Prostate gland (tissue), 2 donors: ENCODE measurements at regions not wholly inside any gene's neighbourhood (a gene's known extent, or its start where the extent isn't known, plus 50 kb on each side); places are given as distances from the start of the nearest gene placed in this dataset.

Source experiments
- DNase-seq: peaks from one replicate; pipeline ENCODE4 v3.0.0-alpha.2; 2019; ENCODE audit warnings: low spot score
- H3K27ac ChIP-seq, 2 donors: fragments of 200-600 bp; sonication (generic); 2 replicates each; pipeline ENCODE4 v1.5.1; 2017 to 2019
- H3K27me3 ChIP-seq: fragments of 200-600 bp; sonication (generic); replicated peaks from 2 replicates; pipeline ENCODE4 v1.5.1; 2019; ENCODE audit not compliant: insufficient read depth
- H3K36me3 ChIP-seq, 2 donors: fragments of 200-600 bp; sonication (generic); 1 replicate in 1 of 2; 2 replicates in 1 of 2; pipeline versions ENCODE4 v1.5.1 to v1.8.1; 2017 to 2019
- H3K4me1 ChIP-seq: fragments of 200-600 bp; sonication (generic); replicated peaks from 2 replicates; pipeline ENCODE4 v1.5.1; 2019
- H3K4me3 ChIP-seq, 2 donors: fragments of 200-600 bp; sonication (generic); 2 replicates each; pipeline ENCODE4 v1.5.1; 2017 to 2019
- H3K9me3 ChIP-seq: fragments of 200-600 bp; sonication (generic); 2 replicates; pipeline ENCODE4 v1.5.1; 2017
- CTCF ChIP-seq, 4 experiments: fragments of 200-600 bp in 2 of 4; fragments of 450-650 bp in 2 of 4; sonication (generic) in 2 of 4; IDR thresholded peaks; 1 replicate in 3 of 4; 2 replicates in 1 of 4; pipeline ENCODE4 v1.5.1; 2016 to 2019; ENCODE audit warnings: antibody characterized with exemption in 4 of 4, mild to moderate bottlenecking in 2 of 4, moderate library complexity in 2 of 4
- POLR2A ChIP-seq: fragments of 450-650 bp; IDR thresholded peaks from one replicate; pipeline ENCODE4 v1.6.1; 2016; ENCODE audit warnings: antibody characterized with exemption, mild to moderate bottlenecking
- POLR2AphosphoS5 ChIP-seq: sonication (generic); formaldehyde crosslinking; IDR thresholded peaks from one replicate; pipeline ENCODE4 v1.6.1; 2017; ENCODE audit warnings: antibody characterized with exemption
- WGBS: methylation state at CpG from one replicate; pipeline ENCODE4 v1.1.5; 2018; 5-methylcytosine and 5-hydroxymethylcytosine counted together
- intact Hi-C: fragments of 100-400 bp; cut with DNase I; formaldehyde crosslinking; loops from one replicate; pipeline ENCODE4 v1.14.2; 2022

DNA sequence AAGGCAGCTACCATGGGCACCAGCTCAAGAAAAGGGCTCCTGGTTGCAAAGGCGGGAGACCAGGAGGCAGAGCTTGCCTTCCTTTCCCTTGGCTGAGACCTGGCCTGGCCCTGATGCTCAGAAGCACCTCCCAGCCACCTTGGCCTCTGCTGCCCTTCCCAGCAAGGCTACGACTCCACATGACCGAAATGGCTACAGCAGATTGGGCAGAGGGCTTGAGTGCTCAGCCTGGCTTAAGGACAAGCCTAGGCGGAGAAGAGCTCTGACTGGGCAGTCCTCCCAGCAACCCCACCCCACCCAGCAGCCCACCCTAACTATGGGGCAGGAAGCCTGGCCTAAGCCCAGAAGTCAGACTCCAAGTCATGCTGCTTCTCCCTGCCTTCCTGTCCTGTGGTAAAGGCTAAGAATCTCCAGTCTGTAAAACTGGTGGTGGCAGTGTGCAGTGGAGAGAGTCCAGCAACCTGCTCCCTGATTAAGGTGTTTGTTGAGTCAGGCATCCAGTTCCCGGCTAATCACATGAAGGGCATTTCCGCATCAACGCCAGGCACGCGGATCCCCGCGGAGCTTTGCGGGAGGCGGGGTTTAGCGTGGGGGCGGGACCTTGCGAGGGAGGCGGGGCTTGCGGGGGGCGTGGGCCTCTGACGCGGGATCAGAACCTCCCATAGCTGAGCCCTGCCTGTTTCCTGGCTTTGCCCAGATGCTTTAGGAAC, 256.0 kb downstream of the BCL11A start:
- TF ChIP-seq POLR2A (no peak), CTCF (IDR thresholded peaks at IDR 0.05) (no peak), POLR2AphosphoS5 (no peak)

DNA sequence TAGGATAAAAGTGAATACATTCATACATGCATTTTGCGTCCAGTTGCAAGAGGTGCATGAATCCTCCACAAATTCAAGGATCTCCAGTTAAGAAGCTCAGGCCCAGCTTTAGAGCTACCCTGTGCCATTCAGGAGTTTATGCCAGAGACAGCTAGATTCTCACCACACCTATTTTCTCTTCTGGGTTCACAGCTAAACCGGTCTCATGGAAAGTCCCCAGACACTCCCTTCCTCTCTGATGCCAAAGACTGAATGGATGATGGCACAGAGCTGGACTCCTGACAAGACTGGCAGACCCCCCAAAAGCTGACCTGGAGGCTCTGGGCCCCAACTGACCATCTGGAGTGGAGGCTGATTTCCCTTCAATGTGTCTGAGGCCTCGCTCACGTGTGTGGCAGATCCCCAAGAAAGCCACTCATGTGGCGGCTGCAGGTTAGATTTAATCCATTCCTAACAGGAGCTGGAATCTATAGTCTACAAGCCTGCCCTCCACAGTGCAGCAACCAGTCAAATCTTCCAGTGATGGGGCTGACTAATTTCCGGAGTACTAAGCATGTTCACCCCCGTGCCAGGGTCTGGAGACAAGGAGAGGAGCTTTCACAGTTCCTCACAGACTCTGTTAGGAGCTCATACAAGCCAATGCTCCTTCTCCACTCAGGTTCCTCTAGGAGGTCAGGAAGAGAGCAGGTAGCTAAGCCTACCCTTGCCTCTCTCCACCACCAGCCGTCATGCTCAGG, 257.1 kb downstream of the BCL11A start:
- H3K27ac ChIP-seq, result no peak overlapping the region
- no peaks in the 10 kb centered on the region for H3K4me1 ChIP-seq
- no peak for TF ChIP-seq POLR2A
- no peak for TF ChIP-seq POLR2AphosphoS5
- TF ChIP-seq CTCF (IDR thresholded peaks at IDR 0.05), result no peak
- intact Hi-C loops, result no loop called here
- H3K27me3 ChIP-seq, result no peaks in the 10 kb centered on the region
- no peaks in the 10 kb centered on the region for H3K9me3 ChIP-seq
- no peak overlapping the region for H3K4me3 ChIP-seq
- DNase-seq, result no peak
- H3K36me3 ChIP-seq, result no peaks in the 10 kb centered on the region
- WGBS, result 95% methylated on average over 8 of the region's 8 CpGs

More for the DNA sequence above, 256.0 kb downstream of the BCL11A start:
- no peak overlapping the region for H3K4me3 ChIP-seq
- DNase-seq, result peak; percentile 10
- no peaks in the 10 kb centered on the region for H3K27me3 ChIP-seq
- H3K27ac ChIP-seq, result no peak overlapping the region
- 62% methylated on average over 19 of the region's 21 CpGs for WGBS
- H3K4me1 ChIP-seq, result no peaks in the 10 kb centered on the region
- intact Hi-C loops, result no loop called here
- H3K9me3 ChIP-seq, result no peaks in the 10 kb centered on the region
- H3K36me3 ChIP-seq, result no peaks in the 10 kb centered on the region

DNA sequence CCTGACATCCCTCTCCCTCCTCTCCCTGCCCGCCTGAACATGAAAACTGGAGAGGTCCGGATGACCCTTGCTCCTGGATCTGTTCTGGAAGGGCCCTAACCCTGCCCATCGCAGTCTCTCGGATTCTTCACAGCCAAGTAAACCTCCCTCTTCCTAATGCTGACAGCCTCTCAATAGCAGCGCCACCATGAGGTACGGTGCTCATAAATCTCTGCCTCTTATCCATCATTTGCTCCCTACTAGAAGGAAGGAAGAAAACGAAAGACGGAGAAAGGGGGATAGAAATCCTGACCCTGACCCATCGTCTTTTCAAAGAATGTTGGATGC, 257.9 kb downstream of the BCL11A start:
- no peak for DNase-seq
- TF ChIP-seq POLR2A (no peak), POLR2AphosphoS5 (no peak), CTCF (IDR thresholded peaks at IDR 0.05) (no peak)
- Histone ChIP-seq H3K27me3 (no peaks in the 10 kb centered on the region), H3K27ac (no peak overlapping the region), H3K4me1 (no peaks in the 10 kb centered on the region), H3K9me3 (no peaks in the 10 kb centered on the region), H3K4me3 (no peak overlapping the region), H3K36me3 (no peaks in the 10 kb centered on the region)
- intact Hi-C loops, result no loop called here
- WGBS, result 81% methylated on average over 9 of the region's 9 CpGs

DNA sequence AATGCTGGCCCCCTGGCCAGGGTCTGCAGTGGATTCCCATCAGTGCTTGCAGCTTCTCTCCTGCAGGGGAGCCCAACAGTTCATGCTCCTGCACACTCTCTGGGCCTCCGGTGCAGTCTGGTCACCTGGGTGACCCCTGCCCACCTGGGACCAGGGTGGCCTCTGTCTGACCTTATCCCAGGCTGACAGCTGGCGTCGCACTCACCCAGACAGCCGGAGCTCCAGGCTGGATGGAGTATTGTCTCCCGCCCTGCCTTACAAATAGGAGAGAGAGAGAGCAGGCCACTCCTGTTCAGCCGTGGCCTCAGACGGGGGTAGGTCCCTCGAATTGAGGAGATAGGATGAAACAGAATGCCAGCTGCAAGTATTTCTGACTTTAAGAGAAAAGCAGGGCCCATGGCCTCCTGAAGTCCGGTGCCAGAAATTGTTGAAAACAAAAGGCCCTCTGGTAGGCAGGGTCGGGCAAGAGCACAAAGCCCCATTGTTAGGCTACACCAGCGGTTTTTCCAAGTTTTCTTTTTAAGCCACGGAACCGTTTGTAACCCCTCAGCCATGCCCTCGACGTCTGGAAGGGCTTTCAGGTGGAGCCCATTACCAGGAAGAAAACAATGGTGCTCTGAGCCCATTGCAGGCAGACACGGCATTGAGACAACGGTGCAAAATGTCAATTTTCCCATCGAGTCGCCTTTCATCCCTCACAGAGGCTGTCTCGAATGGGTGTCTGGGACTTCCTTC, 258.4 kb downstream of the BCL11A start:
- Histone ChIP-seq H3K36me3 (no peaks in the 10 kb centered on the region), H3K4me3 (no peak overlapping the region), H3K27ac (no peak overlapping the region), H3K27me3 (no peaks in the 10 kb centered on the region), H3K4me1 (no peaks in the 10 kb centered on the region), H3K9me3 (no peaks in the 10 kb centered on the region)
- WGBS, result 50% methylated on average over 20 of the region's 20 CpGs
- intact Hi-C loops, result no loop called here
- TF ChIP-seq CTCF (IDR thresholded peaks at IDR 0.05), result no peak
- no peak for TF ChIP-seq POLR2A
- no peak for TF ChIP-seq POLR2AphosphoS5
- DNase-seq, result no peak
